ENCODE measurements at regions not wholly inside any gene's neighbourhood (a gene's known extent, or its start where the extent isn't known, plus 50 kb on each side); places are given as distances from the start of the nearest gene placed in this dataset.

DNA sequence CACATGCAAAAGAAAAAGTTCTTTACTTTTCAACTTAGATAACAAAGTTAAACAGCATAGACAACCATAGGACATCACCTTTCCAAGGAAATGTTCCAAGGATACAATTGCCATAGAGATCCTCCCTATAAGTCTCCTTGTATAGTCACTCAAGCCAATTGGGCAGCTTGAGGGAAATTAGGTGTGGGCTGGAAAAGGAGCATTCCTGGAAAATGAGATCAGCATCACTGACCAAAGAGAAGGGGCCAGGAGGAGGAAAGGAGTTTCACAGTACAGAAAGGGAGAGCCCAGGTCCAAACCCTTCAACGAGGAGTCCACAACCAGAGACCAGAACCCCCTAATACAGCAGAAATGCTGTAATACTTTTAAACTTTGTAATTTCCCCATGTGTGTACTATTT is 91.5 kb upstream of the PPARGC1A start:
- Histone ChIP-seq H3K9ac (ENCODE audit: low read depth in 1 of 2, low read length in 2 of 2) (no peak overlapping the region), H3K36me3 (ENCODE audit: control insufficient read depth in 4 of 4, insufficient read depth in 3 of 4, low read depth in 1 of 4, low read length in 3 of 4) (no peaks in the 10 kb centered on the region), H3K4me1 (ENCODE audit: control insufficient read depth in 4 of 4, insufficient read depth in 4 of 4, low read length in 3 of 4) (no peaks in the 10 kb centered on the region), H3K9me3 (ENCODE audit: control insufficient read depth in 4 of 4, low read length in 3 of 4) (no peaks in the 10 kb centered on the region), H3K27ac (ENCODE audit: low read depth in 1 of 2, low read length in 2 of 2) (no peak overlapping the region), H3K27me3 (ENCODE audit: control insufficient read depth in 4 of 4, insufficient read depth in 4 of 4, low read length in 3 of 4) (no peaks in the 10 kb centered on the region), H3K4me3 (ENCODE audit: low read depth in 1 of 3, low read length in 3 of 3) (no peak overlapping the region)
- no peak for DNase-seq (ENCODE audit: low spot score)
- TF ChIP-seq, protein P1, sequence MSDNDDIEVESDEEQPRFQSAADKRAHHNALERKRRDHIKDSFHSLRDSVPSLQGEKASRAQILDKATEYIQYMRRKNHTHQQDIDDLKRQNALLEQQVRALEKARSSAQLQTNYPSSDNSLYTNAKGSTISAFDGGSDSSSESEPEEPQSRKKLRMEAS (IDR thresholded peaks at IDR 0.05), result no peak
- TF ChIP-seq ZBTB33 (IDR thresholded peaks at IDR 0.05) (no peak), YY1 (IDR thresholded peaks at IDR 0.05) (no peak), NR2F2 (IDR thresholded peaks at IDR 0.05) (no peak), RXRA (IDR thresholded peaks at IDR 0.05) (no peak), GABPA (IDR thresholded peaks at IDR 0.05 in 1 of 2, conservative IDR thresholded peaks at IDR 0.05 in 1 of 2) (no peak), SP1 (IDR thresholded peaks at IDR 0.05) (no peak)
- TF ChIP-seq, protein P2, sequence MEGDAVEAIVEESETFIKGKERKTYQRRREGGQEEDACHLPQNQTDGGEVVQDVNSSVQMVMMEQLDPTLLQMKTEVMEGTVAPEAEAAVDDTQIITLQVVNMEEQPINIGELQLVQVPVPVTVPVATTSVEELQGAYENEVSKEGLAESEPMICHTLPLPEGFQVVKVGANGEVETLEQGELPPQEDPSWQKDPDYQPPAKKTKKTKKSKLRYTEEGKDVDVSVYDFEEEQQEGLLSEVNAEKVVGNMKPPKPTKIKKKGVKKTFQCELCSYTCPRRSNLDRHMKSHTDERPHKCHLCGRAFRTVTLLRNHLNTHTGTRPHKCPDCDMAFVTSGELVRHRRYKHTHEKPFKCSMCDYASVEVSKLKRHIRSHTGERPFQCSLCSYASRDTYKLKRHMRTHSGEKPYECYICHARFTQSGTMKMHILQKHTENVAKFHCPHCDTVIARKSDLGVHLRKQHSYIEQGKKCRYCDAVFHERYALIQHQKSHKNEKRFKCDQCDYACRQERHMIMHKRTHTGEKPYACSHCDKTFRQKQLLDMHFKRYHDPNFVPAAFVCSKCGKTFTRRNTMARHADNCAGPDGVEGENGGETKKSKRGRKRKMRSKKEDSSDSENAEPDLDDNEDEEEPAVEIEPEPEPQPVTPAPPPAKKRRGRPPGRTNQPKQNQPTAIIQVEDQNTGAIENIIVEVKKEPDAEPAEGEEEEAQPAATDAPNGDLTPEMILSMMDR (IDR thresholded peaks at IDR 0.05; ENCODE audit: low read depth, low read length, missing input control), result no peak
- TF ChIP-seq, protein P3, sequence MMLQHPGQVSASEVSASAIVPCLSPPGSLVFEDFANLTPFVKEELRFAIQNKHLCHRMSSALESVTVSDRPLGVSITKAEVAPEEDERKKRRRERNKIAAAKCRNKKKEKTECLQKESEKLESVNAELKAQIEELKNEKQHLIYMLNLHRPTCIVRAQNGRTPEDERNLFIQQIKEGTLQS (IDR thresholded peaks at IDR 0.05), result no peak
- WGBS, result 92% methylated on average over 1 of the region's 1 CpG

GRCh38 chr4:23979534-23979933 is 89.7 kb upstream of the PPARGC1A start:
- Histone ChIP-seq H3K27me3 (ENCODE audit: control insufficient read depth in 4 of 4, insufficient read depth in 4 of 4, low read length in 3 of 4) (no peaks in the 10 kb centered on the region), H3K36me3 (ENCODE audit: control insufficient read depth in 4 of 4, insufficient read depth in 3 of 4, low read depth in 1 of 4, low read length in 3 of 4) (no peaks in the 10 kb centered on the region), H3K4me1 (ENCODE audit: control insufficient read depth in 4 of 4, insufficient read depth in 4 of 4, low read length in 3 of 4) (no peaks in the 10 kb centered on the region), H3K9me3 (ENCODE audit: control insufficient read depth in 4 of 4, low read length in 3 of 4) (no peaks in the 10 kb centered on the region), H3K4me3 (ENCODE audit: low read depth in 1 of 3, low read length in 3 of 3) (no peak overlapping the region), H3K27ac (ENCODE audit: low read depth in 1 of 2, low read length in 2 of 2) (no peak overlapping the region), H3K9ac (ENCODE audit: low read depth in 1 of 2, low read length in 2 of 2) (no peak overlapping the region)
- no peak for DNase-seq (ENCODE audit: low spot score)
- TF ChIP-seq YY1 (IDR thresholded peaks at IDR 0.05), result no peak
- no peak for TF ChIP-seq ZBTB33 (IDR thresholded peaks at IDR 0.05)
- no peak for TF ChIP-seq HNF4A (conservative IDR thresholded peaks at IDR 0.05)
- TF ChIP-seq, protein P3 (IDR thresholded peaks at IDR 0.05), result no peak
- no peak for TF ChIP-seq GABPA (IDR thresholded peaks at IDR 0.05 in 1 of 2, conservative IDR thresholded peaks at IDR 0.05 in 1 of 2)
- WGBS, result 78% methylated on average over 5 of the region's 5 CpGs
